ENCODE measurements at regions not wholly inside any gene's neighbourhood (a gene's known extent, or its start where the extent isn't known, plus 50 kb on each side); places are given as distances from the start of the nearest gene placed in this dataset.

GRCh38 chr4:11622961-11623725 lies 194.4 kb upstream of the HS3ST1 start:
- H3K4me3 ChIP-seq (replicated peaks in 1 of 2; ENCODE audit: low read depth in 2 of 2, low read length in 2 of 2), result no peak overlapping the region
- no peak for DNase-seq (ENCODE audit: low read depth in 2 of 2)
- TF ChIP-seq CTCF (IDR thresholded peaks at IDR 0.05; ENCODE audit: low read depth, low read length), result no peak

GRCh38 chr4:11620861-11621260 lies 192.2 kb upstream of the HS3ST1 start:
- no peak for TF ChIP-seq CTCF (IDR thresholded peaks at IDR 0.05; ENCODE audit: low read depth, low read length)
- DNase-seq (ENCODE audit: low read depth in 2 of 2), result no peak

GRCh38 chr4:11618666-11619282 lies 190.1 kb upstream of the HS3ST1 start:
- no peak overlapping the region for H3K4me3 ChIP-seq (replicated peaks in 1 of 2; ENCODE audit: low read depth in 2 of 2, low read length in 2 of 2)
- TF ChIP-seq CTCF (IDR thresholded peaks at IDR 0.05; ENCODE audit: low read depth, low read length), result no peak
- DNase-seq (ENCODE audit: low read depth in 2 of 2), result no peak

More at GRCh38 chr4:11620861-11621260, 192.2 kb upstream of the HS3ST1 start:
- H3K4me3 ChIP-seq (replicated peaks in 1 of 2; ENCODE audit: low read depth in 2 of 2, low read length in 2 of 2), result no peak overlapping the region

- H3K4me3 ChIP-seq (replicated peaks in 1 of 2; ENCODE audit: low read depth in 2 of 2, low read length in 2 of 2), result no peak overlapping the region
- DNase-seq (ENCODE audit: low read depth in 2 of 2), result no peak
- no peak for TF ChIP-seq CTCF (IDR thresholded peaks at IDR 0.05; ENCODE audit: low read depth, low read length)
Observed at GRCh38 chr4:11616856-11617255, 188.2 kb upstream of the HS3ST1 start.

GRCh38 chr4:11615601-11616000 lies 186.9 kb upstream of the HS3ST1 start:
- peak in 1 of 2 donors; percentile 38 for DNase-seq (ENCODE audit: low read depth in 2 of 2)
- no peak for TF ChIP-seq CTCF (IDR thresholded peaks at IDR 0.05; ENCODE audit: low read depth, low read length)
- H3K4me3 ChIP-seq (replicated peaks in 1 of 2; ENCODE audit: low read depth in 2 of 2, low read length in 2 of 2), result no peak overlapping the region

GRCh38 chr4:11614426-11614825 lies 185.7 kb upstream of the HS3ST1 start:
- TF ChIP-seq CTCF (IDR thresholded peaks at IDR 0.05; ENCODE audit: low read depth, low read length), result no peak

More at GRCh38 chr4:11614426-11614825, 185.7 kb upstream of the HS3ST1 start:
- no peak overlapping the region for H3K4me3 ChIP-seq (replicated peaks in 1 of 2; ENCODE audit: low read depth in 2 of 2, low read length in 2 of 2)
- DNase-seq (ENCODE audit: low read depth in 2 of 2), result peak in 1 of 2 donors; percentile 16

All from cardiac fibroblast (primary cell).